Muscle layer of colon (tissue), 2 donors: ENCODE measurements at regions not wholly inside any gene's neighbourhood (a gene's known extent, or its start where the extent isn't known, plus 50 kb on each side); places are given as distances from the start of the nearest gene placed in this dataset.

Experiments
- H3K27ac ChIP-seq: one replicate; pipeline ENCODE4 v1.7.0; 2013; ENCODE audit warnings: low read depth, mild to moderate bottlenecking, low read length, moderate library complexity
- H3K27me3 ChIP-seq, 2 donors: one replicate each; pipeline ENCODE4 v1.7.0; 2013; ENCODE audit warnings: low read length in 2 of 2, mild to moderate bottlenecking in 2 of 2; ENCODE audit not compliant: insufficient read depth in 2 of 2, control insufficient read depth in 1 of 2
- H3K36me3 ChIP-seq: one replicate; pipeline ENCODE4 v1.7.0; 2013; ENCODE audit warnings: mild to moderate bottlenecking, low read length; ENCODE audit not compliant: insufficient read depth
- H3K4me1 ChIP-seq: one replicate; pipeline ENCODE4 v1.7.0; 2013; ENCODE audit warnings: mild to moderate bottlenecking, low read length; ENCODE audit not compliant: insufficient read depth
- H3K4me3 ChIP-seq, 2 donors: one replicate each; pipeline ENCODE4 v1.7.0; 2013; ENCODE audit warnings: low read length in 2 of 2, low read depth in 1 of 2, mild to moderate bottlenecking in 1 of 2, moderate library complexity in 1 of 2
- H3K9ac ChIP-seq: one replicate; pipeline ENCODE4 v1.7.0; 2013; ENCODE audit warnings: low read length
- H3K9me3 ChIP-seq: one replicate; pipeline ENCODE4 v1.7.0; 2013; ENCODE audit warnings: mild to moderate bottlenecking, low read length
- donor health status: abdominal sarcoma.
- donor health status: Adenocarcinoma of cecum.

DNA sequence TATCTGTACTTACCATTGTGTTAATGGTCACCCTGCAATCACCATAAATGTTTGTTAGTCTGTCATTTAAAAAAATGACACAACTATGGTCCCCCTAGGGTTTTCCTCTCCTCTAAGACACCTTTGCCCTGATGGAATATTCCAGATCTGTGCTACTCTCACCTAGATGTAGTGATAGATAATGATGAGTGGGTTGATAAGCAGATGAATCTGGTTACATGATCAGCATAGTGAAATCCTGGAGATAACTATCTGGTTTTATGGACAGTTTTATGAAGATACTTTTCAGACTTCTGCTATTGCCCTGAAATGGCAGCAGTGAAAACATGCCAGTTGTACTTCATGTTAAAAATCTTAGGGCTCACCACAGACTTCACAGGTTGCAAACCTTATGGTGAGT lies 152.4 kb downstream of the GATA3 start:
- no peaks in the 10 kb centered on the region for H3K36me3 ChIP-seq

DNA sequence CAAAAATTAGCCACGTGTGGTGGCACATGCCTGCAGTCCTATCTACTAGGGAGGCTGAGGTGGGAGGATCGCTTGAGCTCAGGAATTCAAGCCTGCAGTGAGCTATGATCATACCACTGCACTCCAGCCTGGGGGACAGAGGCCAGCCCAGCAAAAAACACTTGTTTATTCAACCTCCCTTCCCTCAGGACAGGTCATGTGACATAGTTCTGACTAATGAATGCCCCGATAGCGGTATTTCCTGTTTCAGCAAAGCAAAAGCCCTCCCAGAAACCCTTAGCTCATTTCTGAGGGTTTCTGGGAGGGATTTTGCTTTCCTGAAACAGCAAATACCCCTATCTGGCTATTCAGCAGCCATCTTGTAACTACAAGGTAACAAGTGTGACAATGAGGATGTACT lies 157.1 kb downstream of the GATA3 start:
- H3K27me3 ChIP-seq = no peaks in the 10 kb centered on the region
- H3K27ac ChIP-seq = no peak overlapping the region
- H3K4me3 ChIP-seq = no peak overlapping the region
- H3K4me1 ChIP-seq = no peaks in the 10 kb centered on the region
- H3K36me3 ChIP-seq = no peaks in the 10 kb centered on the region
- H3K9me3 ChIP-seq = no peaks in the 10 kb centered on the region
- H3K9ac ChIP-seq = no peak overlapping the region

More for the DNA sequence above, 152.4 kb downstream of the GATA3 start:
- H3K9ac ChIP-seq = no peak overlapping the region
- H3K4me1 ChIP-seq = no peaks in the 10 kb centered on the region
- H3K4me3 ChIP-seq = no peak overlapping the region
- no peaks in the 10 kb centered on the region for H3K9me3 ChIP-seq
- H3K27ac ChIP-seq = no peak overlapping the region
- no peaks in the 10 kb centered on the region for H3K27me3 ChIP-seq

DNA sequence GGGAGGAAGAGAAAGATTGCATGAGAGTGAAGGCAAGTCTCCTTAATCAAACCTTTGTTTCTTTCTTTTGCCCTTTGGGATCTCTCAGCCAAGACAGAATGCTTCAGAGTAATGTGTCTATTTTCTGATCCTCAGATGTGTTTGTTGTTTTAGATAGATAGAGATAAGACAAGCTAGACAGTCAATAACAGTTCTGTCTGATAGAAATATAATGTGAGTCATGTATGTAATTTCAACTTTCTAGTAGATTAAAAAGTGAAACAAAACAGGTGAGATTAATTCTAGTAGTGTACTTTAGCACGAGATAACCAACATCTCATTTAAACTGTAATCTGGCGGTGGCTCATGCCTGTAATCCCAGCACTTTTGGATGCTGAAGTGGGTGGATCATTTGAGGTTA lies 159.2 kb downstream of the GATA3 start:
- no peaks in the 10 kb centered on the region for H3K9me3 ChIP-seq
- no peak overlapping the region for H3K9ac ChIP-seq
- H3K27ac ChIP-seq = no peak overlapping the region
- H3K4me1 ChIP-seq = no peaks in the 10 kb centered on the region
- no peaks in the 10 kb centered on the region for H3K27me3 ChIP-seq
- no peaks in the 10 kb centered on the region for H3K36me3 ChIP-seq
- no peak overlapping the region for H3K4me3 ChIP-seq

DNA sequence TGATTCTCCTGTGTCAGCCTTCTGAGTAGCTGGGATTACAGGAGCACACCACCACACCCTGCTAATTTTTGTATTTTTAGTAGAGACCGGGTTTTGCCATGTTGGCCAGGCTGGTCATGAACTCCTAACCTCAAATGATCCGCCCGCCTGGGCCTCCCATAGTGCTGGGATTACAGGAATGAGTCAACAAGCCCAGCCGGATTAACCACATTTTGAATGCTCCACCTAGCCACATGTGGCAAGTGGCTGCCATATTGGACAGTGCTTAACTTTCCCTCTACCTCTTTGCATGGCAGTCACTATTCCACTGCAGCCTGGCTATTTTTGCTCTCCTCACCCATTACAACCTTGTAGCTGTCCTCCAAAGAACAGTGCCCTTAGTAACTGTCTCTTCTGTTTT lies 160.1 kb downstream of the GATA3 start:
- H3K9ac ChIP-seq = no peak overlapping the region

DNA sequence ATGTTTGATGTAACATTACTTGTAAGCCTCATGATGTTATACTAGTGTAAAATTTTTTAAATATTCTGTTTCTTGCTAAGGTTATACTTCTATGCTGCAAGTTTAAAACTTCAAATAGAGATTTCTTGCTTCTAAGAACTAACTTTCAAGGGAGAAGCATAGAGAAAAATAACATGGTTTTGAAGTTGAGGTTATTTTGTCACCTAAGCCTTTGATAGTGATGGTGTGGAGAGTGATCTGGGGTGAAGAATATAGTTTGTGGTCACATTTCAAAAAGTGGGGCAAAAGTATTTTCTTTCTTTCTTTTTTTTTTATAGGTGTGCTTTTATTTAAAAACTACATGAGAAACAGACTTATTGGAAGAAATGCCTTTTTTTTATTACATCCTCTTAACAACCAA lies 162.4 kb downstream of the GATA3 start:
- Histone ChIP-seq H3K9ac (no peak overlapping the region), H3K9me3 (no peaks in the 10 kb centered on the region), H3K27me3 (no peaks in the 10 kb centered on the region), H3K36me3 (no peaks in the 10 kb centered on the region), H3K4me1 (no peaks in the 10 kb centered on the region), H3K4me3 (no peak overlapping the region), H3K27ac (no peak overlapping the region)

More for the DNA sequence above, 160.1 kb downstream of the GATA3 start:
- no peaks in the 10 kb centered on the region for H3K4me1 ChIP-seq
- H3K36me3 ChIP-seq = no peaks in the 10 kb centered on the region
- no peak overlapping the region for H3K27ac ChIP-seq
- H3K9me3 ChIP-seq = no peaks in the 10 kb centered on the region
- no peak overlapping the region for H3K4me3 ChIP-seq
- H3K27me3 ChIP-seq = no peaks in the 10 kb centered on the region

DNA sequence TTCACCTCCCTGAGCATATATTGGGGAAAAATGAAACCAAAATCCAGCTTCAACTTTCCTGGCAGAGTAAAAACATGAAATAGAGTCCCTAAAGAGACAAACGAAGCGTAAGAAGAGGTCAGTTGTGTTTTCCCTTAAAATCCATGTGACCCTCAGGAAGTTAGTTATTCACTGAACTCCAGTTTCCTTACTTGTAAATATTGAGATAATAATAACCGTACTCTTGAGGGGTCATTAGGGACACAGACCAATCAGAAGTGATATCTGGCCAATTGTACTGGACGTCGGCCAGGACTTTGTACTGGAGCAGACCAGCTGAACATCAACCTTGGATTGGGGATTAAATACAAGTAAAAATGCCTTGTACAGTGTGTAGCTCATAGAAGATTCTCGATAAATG lies 167.0 kb downstream of the GATA3 start:
- H3K4me3 ChIP-seq = no peak overlapping the region
- no peaks in the 10 kb centered on the region for H3K27me3 ChIP-seq
- no peaks in the 10 kb centered on the region for H3K4me1 ChIP-seq
- no peak overlapping the region for H3K27ac ChIP-seq
- no peaks in the 10 kb centered on the region for H3K9me3 ChIP-seq
- no peak overlapping the region for H3K9ac ChIP-seq
- no peaks in the 10 kb centered on the region for H3K36me3 ChIP-seq

DNA sequence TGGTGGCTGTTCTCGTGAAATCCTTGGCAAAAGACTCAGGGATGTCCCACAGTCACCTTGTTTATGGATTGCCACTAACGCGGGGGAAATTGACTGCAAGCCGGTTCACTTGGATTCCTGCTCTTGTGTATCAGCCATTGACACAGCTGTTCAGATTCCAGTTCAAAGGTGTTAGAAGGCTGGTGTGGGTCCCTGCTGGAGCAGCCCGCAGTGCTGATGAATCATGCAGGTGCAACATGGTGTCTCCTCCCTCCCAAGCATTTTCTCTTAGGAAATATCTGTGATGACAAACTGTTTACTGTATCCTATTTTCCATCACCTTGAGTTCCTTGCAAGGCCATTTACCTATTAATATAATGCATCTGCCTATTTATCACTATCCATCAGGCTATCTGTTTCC lies 170.1 kb downstream of the GATA3 start:
- Histone ChIP-seq H3K4me3 (no peak overlapping the region), H3K27ac (no peak overlapping the region), H3K4me1 (no peaks in the 10 kb centered on the region), H3K36me3 (no peaks in the 10 kb centered on the region), H3K9ac (no peak overlapping the region), H3K9me3 (no peaks in the 10 kb centered on the region), H3K27me3 (no peaks in the 10 kb centered on the region)

DNA sequence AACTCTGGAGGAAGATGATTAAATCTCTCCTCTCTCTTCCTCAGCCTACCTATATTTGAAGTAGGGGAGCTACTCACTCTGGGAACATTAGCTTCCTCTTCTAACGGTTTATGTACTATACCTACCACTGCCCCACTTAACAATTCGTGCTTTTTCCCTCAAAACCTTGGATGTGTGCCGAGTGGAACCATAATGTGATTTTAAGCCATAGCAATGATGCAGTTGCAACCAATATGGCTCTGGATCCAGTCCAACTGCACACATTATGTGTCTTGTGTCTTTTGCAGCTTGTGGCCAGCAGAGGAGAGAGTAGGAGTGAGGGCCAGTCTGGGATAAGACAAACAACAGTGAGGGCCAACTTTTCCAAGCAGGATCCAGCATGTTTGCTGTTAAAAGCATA lies 170.7 kb downstream of the GATA3 start:
- Histone ChIP-seq H3K27ac (no peak overlapping the region), H3K9me3 (no peaks in the 10 kb centered on the region), H3K4me3 (no peak overlapping the region), H3K27me3 (no peaks in the 10 kb centered on the region), H3K9ac (no peak overlapping the region), H3K36me3 (no peaks in the 10 kb centered on the region), H3K4me1 (no peaks in the 10 kb centered on the region)

DNA sequence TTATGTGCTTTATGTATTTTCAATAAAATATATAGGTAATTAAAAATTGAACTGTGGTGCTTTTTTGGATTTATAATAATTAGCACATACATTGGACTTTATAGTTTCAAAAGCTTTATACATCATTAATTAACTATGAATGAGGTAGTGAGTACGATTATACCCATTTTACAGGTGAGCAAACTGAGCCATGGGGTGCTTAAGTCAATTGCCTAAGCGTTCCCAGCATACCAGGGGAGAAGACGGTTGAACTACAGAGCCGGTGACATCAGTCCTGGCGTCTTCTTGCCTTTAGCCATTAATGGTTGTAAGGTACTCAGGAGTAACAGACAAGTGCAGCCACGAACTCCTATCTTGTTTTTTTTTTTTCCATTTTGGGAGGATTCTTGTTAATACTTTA lies 172.8 kb downstream of the GATA3 start:
- no peaks in the 10 kb centered on the region for H3K9me3 ChIP-seq
- no peak overlapping the region for H3K27ac ChIP-seq
- H3K36me3 ChIP-seq = no peaks in the 10 kb centered on the region
- H3K4me3 ChIP-seq = no peak overlapping the region
- H3K4me1 ChIP-seq = no peaks in the 10 kb centered on the region
- H3K9ac ChIP-seq = no peak overlapping the region
- no peaks in the 10 kb centered on the region for H3K27me3 ChIP-seq

DNA sequence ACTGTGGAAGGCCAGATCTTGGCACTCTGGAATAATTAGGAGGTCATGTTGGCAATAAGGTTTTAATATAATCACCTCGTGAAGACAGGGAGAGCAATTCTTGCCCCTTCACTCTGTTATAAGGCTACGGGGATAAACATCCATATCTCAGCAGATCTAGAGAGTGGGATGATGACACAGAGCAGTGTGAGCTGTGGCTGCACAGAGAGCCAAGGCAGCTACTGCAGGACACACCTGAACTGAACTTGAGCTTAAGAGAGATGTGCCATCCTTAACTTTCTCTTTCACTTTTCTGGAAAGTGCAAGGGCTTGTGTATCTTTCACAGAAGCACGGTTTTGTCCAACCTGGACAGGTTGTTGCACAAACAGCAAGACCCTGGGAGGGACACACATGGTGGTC lies 174.7 kb downstream of the GATA3 start:
- Histone ChIP-seq H3K9me3 (no peaks in the 10 kb centered on the region), H3K4me1 (peaks cover 7% of the 10 kb centered on the region)

DNA sequence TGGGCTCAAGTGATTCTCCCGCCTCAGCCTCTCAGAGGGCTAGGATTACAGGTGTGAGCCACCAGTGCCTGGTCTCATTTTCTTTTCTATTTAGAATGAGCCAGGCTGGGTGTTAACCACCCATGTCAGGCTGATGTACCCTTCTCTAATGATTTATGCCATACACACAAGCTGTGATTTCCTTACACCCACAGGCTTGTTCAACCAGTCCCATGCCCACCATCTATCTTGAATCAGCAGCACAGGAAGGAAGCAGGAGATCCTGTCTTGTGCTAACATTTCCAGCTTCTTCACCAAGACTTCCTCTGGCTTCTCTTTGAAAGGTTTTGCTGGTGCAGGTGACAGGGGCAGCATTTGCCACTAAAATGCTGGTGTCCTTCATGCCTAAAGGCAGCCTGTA lies 176.4 kb downstream of the GATA3 start:
- no peak overlapping the region for H3K9ac ChIP-seq
- peaks cover 7% of the 10 kb centered on the region for H3K4me1 ChIP-seq
- no peak overlapping the region for H3K27ac ChIP-seq
- no peaks in the 10 kb centered on the region for H3K27me3 ChIP-seq
- no peaks in the 10 kb centered on the region for H3K36me3 ChIP-seq
- H3K9me3 ChIP-seq = no peaks in the 10 kb centered on the region
- H3K4me3 ChIP-seq = no peak overlapping the region

More for the DNA sequence above, 174.7 kb downstream of the GATA3 start:
- H3K9ac ChIP-seq = no peak overlapping the region
- no peak overlapping the region for H3K4me3 ChIP-seq
- no peak overlapping the region for H3K27ac ChIP-seq
- H3K27me3 ChIP-seq = no peaks in the 10 kb centered on the region
- no peaks in the 10 kb centered on the region for H3K36me3 ChIP-seq

DNA sequence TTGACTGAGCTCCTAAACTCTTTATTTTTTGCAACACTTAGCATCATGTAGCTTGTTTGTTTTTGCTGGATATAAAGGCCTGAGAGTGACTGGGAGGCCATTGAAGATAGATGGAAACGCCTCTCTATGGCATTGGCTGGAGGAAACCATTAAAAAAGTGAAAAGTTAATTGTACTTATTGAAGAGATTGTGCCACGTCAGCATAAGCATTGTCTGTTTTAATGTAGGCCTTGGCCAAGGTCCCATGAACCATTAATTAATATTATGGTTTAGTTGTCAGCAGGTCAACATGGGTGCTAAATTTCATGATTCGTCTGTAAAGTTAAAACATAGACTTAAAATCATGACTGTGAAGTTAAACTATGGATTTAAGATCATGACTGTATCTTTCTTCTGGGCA lies 178.6 kb downstream of the GATA3 start:
- Histone ChIP-seq H3K27ac (no peak overlapping the region), H3K4me1 (peaks cover 7% of the 10 kb centered on the region), H3K27me3 (no peaks in the 10 kb centered on the region), H3K9me3 (no peaks in the 10 kb centered on the region), H3K4me3 (no peak overlapping the region), H3K9ac (no peak overlapping the region), H3K36me3 (no peaks in the 10 kb centered on the region)
